HepG2 (cell line): ENCODE measurements at regions not wholly inside any gene's neighbourhood (a gene's known extent, or its start where the extent isn't known, plus 50 kb on each side); places are given as distances from the start of the nearest gene placed in this dataset.

Experiments
- ATAC-seq: fragments of 200-7000 bp; cut with Tn5 transposase; 3 replicates; pipeline ENCODE4 v1.9.1; 2020; ENCODE audit warnings: mild to moderate bottlenecking, moderate library complexity
- BruUV-seq: library from RNA; stranded (reverse); fragments of 400-500 nt; replicated peaks from 2 replicates; lab custom pipeline; 2021; lab: Mats Ljungman, UMichigan
- CTCF ChIA-PET: fragments of 300-600 bp; formaldehyde crosslinking; extraction: SDS; loops from one replicate; lab custom pipeline; 2021; ENCODE audit warnings: low total read pairs, inconsistent platforms, low intra/inter-chr PET ratio; lab: Yijun Ruan, JAX
- POLR2A ChIA-PET: fragments of 350-600 bp; sonication (Branson Sonifier 250); formaldehyde crosslinking; loops from one replicate; lab custom pipeline; 2020; ENCODE audit warnings: antibody characterized with exemption, inconsistent platforms; lab: Yijun Ruan, JAX
- DNase-seq: peaks from one replicate; pipeline ENCODE4 v3.0.0-alpha.2; 2015; ENCODE audit warnings: low spot score
- FAIRE-seq: peaks from 3 replicates; lab custom pipeline; 2011; peaks lifted over from hg19 to GRCh38; lab: Jason Lieb, UNC
- H2AFZ ChIP-seq: one replicate; pipeline ENCODE4 v1.6.1; 2011; ENCODE audit warnings: low read length, inconsistent platforms
- H3K27ac ChIP-seq: fragments of 300-600 bp; 3 replicates; pipeline ENCODE4 v1.8.0; 2011; ENCODE audit warnings: mixed run types, mild to moderate bottlenecking, mixed read lengths, low read length, inconsistent platforms; ENCODE audit not compliant: insufficient read depth; ENCODE audit errors: extremely low read length
- H3K27me3 ChIP-seq, 2 experiments: fragments of 200-600 bp in 1 of 2; 2 replicates in 1 of 2; 3 replicates in 1 of 2; pipeline versions ENCODE4 v1.6.0 to v1.8.0; 2011; ENCODE audit warnings: low read length in 2 of 2, mild to moderate bottlenecking in 2 of 2, moderate library complexity in 2 of 2, inconsistent platforms in 1 of 2; ENCODE audit not compliant: insufficient read depth in 2 of 2, control insufficient read depth in 1 of 2
- H3K36me3 ChIP-seq, 2 experiments: fragments of 200-600 bp in 1 of 2; replicated peaks in 1 of 2; 2 replicates in 1 of 2; 3 replicates in 1 of 2; pipeline versions ENCODE4 v1.5.1 to v1.8.0; 2011; ENCODE audit warnings: low read length in 2 of 2, inconsistent platforms in 1 of 2; ENCODE audit not compliant: insufficient read depth in 2 of 2, control insufficient read depth in 1 of 2
- H3K4me1 ChIP-seq: 2 replicates; pipeline ENCODE4 v1.5.1; 2012; ENCODE audit warnings: low read length, inconsistent platforms; ENCODE audit not compliant: insufficient read depth
- H3K4me2 ChIP-seq: 2 replicates; pipeline ENCODE4 v1.6.0; 2011; ENCODE audit warnings: low read depth, low read length, inconsistent platforms
- H3K4me3 ChIP-seq, 3 experiments: fragments of 200-600 bp in 1 of 3; sonication (generic), shearing (Covaris generic) in 1 of 3; replicated peaks in 1 of 3; 2 replicates each; pipeline ENCODE4 v1.5.1; 2011 to 2016; ENCODE audit warnings: low read length in 3 of 3, inconsistent platforms in 2 of 3, low read depth in 2 of 3, mild to moderate bottlenecking in 2 of 3, control low read depth in 1 of 3, mixed read lengths in 1 of 3; ENCODE audit not compliant: insufficient read depth in 1 of 3
- H3K79me2 ChIP-seq: one replicate; pipeline ENCODE4 v1.6.1; 2011; ENCODE audit warnings: low read length, inconsistent platforms; ENCODE audit not compliant: insufficient read depth
- H3K9ac ChIP-seq: 2 replicates; pipeline ENCODE4 v1.6.0; 2011; ENCODE audit warnings: mild to moderate bottlenecking, low read depth, low read length, inconsistent platforms; ENCODE audit not compliant: insufficient read depth
- H3K9me3 ChIP-seq: 2 replicates; pipeline ENCODE4 v1.5.1; 2012; ENCODE audit warnings: mild to moderate bottlenecking, low read length
- H4K20me1 ChIP-seq: 2 replicates; pipeline ENCODE4 v1.6.0; 2011; ENCODE audit warnings: inconsistent platforms, mild to moderate bottlenecking, low read length, moderate library complexity; ENCODE audit not compliant: insufficient read depth
- ADNP ChIP-seq: sonication (generic); formaldehyde crosslinking; IDR thresholded peaks from 2 replicates; pipeline ENCODE4 v1.4.0; 2020; ENCODE audit warnings: missing genetic modification reagents
- BRD4 ChIP-seq: sonication (generic); formaldehyde crosslinking; IDR thresholded peaks from 2 replicates; pipeline ENCODE4 v1.4.0; 2020; ENCODE audit warnings: missing genetic modification reagents
- CREM ChIP-seq, 2 experiments: sonication (generic) in 1 of 2; formaldehyde crosslinking in 1 of 2; IDR thresholded peaks; 2 replicates each; pipeline versions ENCODE4 v1.4.0 to v1.6.1; 2016 to 2020; ENCODE audit warnings: antibody characterized with exemption in 1 of 2, mild to moderate bottlenecking in 1 of 2, missing genetic modification reagents in 1 of 2
- DRAP1 ChIP-seq: IDR thresholded peaks from 2 replicates; pipeline ENCODE4 v1.6.1; 2016; ENCODE audit warnings: missing genetic modification reagents, missing compliant biosample characterization
- E2F2 ChIP-seq: sonication (generic); formaldehyde crosslinking; IDR thresholded peaks from 2 replicates; pipeline ENCODE4 v1.4.0; 2020; ENCODE audit warnings: missing genetic modification reagents, borderline replicate concordance
- EZH2 ChIP-seq: conservative IDR thresholded peaks from 2 replicates; pipeline ENCODE4 v1.6.1; 2012; ENCODE audit warnings: mild to moderate bottlenecking, low read depth, low read length, moderate library complexity
- KLF11 ChIP-seq: IDR thresholded peaks from 2 replicates; pipeline ENCODE4 v1.6.1; 2016; ENCODE audit warnings: missing compliant biosample characterization
- MBNL3 ChIP-seq: fragments of 250-450 bp; sonication (Bioruptor Pico); conservative IDR thresholded peaks from 2 replicates; pipeline ENCODE4 v1.8.0; 2022; ENCODE audit warnings: mild to moderate bottlenecking, inconsistent platforms
- NBN ChIP-seq: fragments of 450-650 bp; conservative IDR thresholded peaks from 2 replicates; pipeline ENCODE4 v1.6.1; 2017
- POGK ChIP-seq: sonication (generic); formaldehyde crosslinking; conservative IDR thresholded peaks from 2 replicates; pipeline ENCODE4 v1.8.0; 2022; ENCODE audit warnings: mild to moderate bottlenecking, moderate library complexity, missing genetic modification reagents
- SAFB2 ChIP-seq: sonication (generic); formaldehyde crosslinking; IDR thresholded peaks from 2 replicates; pipeline ENCODE4 v1.5.1; 2020; ENCODE audit warnings: missing genetic modification reagents, low read depth, mild to moderate bottlenecking, borderline replicate concordance
- SMYD3 ChIP-seq: sonication (generic); formaldehyde crosslinking; IDR thresholded peaks from 2 replicates; pipeline ENCODE4 v1.8.1; 2023; ENCODE audit warnings: mild to moderate bottlenecking, missing genetic modification reagents
- SPEN ChIP-seq: sonication (generic); formaldehyde crosslinking; IDR thresholded peaks from 2 replicates; pipeline ENCODE4 v1.5.1; 2020; ENCODE audit warnings: low read depth, mild to moderate bottlenecking, missing genetic modification reagents
- TAF15 ChIP-seq: fragments of 200-400 bp; formaldehyde crosslinking; IDR thresholded peaks from one replicate; pipeline ENCODE4 v1.6.1; 2018; ENCODE audit warnings: mild to moderate bottlenecking, low read depth, low read length; ENCODE audit not compliant: poor library complexity, severe bottlenecking
- ZBTB7B ChIP-seq: sonication (generic); formaldehyde crosslinking; IDR thresholded peaks from 2 replicates; pipeline ENCODE4 v1.4.0; 2020; ENCODE audit warnings: missing genetic modification reagents
- ZNF326 ChIP-seq: sonication (generic); formaldehyde crosslinking; IDR thresholded peaks from 2 replicates; pipeline ENCODE4 v1.4.0; 2020; ENCODE audit warnings: missing genetic modification reagents, borderline replicate concordance
- ZNF460 ChIP-seq: sonication (generic); formaldehyde crosslinking; IDR thresholded peaks from 2 replicates; pipeline ENCODE4 v1.5.1; 2020; ENCODE audit warnings: missing genetic modification reagents, mild to moderate bottlenecking, borderline replicate concordance
- ZNF567 ChIP-seq: sonication (generic); formaldehyde crosslinking; IDR thresholded peaks from 2 replicates; pipeline ENCODE4 v1.8.1; 2023; ENCODE audit warnings: mild to moderate bottlenecking, missing genetic modification reagents, borderline replicate concordance
- ZNF598 ChIP-seq: sonication (generic); formaldehyde crosslinking; IDR thresholded peaks from 2 replicates; pipeline ENCODE4 v1.5.1; 2020; ENCODE audit warnings: mild to moderate bottlenecking, missing genetic modification reagents, borderline replicate concordance
- ZSCAN21 ChIP-seq: sonication (generic); formaldehyde crosslinking; IDR thresholded peaks from 2 replicates; pipeline ENCODE4 v1.8.0; 2022; ENCODE audit warnings: mild to moderate bottlenecking, missing genetic modification reagents, moderate library complexity, borderline replicate concordance
- WGBS: methylation state at CpG from one replicate; pipeline ENCODE4 v1.1.6; 2017; ENCODE audit warnings: low lambda C conversion rate; 5-methylcytosine and 5-hydroxymethylcytosine counted together
- in situ Hi-C: cut with HindIII; loops from 2 replicates; pipeline ENCODE4 v1.10.0; 2017; ENCODE audit warnings: low pct_unique_long_range_greater_than_20kb; ENCODE audit not compliant: extremely low pct_ligation_motif_present
- intact Hi-C: fragments of 100-400 bp; cut with micrococcal nuclease; formaldehyde crosslinking; loops from one replicate; pipeline ENCODE4 v1.10.0; 2022; ENCODE audit not compliant: unreplicated experiment

- no peak for FAIRE-seq
- BruUV-seq = no TSS peak
These were observed 949.6 kb upstream of the SLC10A2 start for GRCh38 chr13:104015646-104016396.

More at GRCh38 chr13:104015646-104016396, 949.6 kb upstream of the SLC10A2 start:
- POLR2A ChIA-PET = no interaction called here
- DNase-seq (no peak), ATAC-seq (no peak)
- Histone ChIP-seq H3K4me2 (no peak overlapping the region), H3K9ac (no peak overlapping the region), H4K20me1 (no peaks in the 10 kb centered on the region), H3K27ac (no peak overlapping the region), H3K9me3 (peaks cover 33% of the 10 kb centered on the region; the same call in 1 of the 2 replicates), H3K27me3 (no peaks in the 10 kb centered on the region; a peak in 1 of 5 replicates), H3K79me2 (no peaks in the 10 kb centered on the region), H2AFZ (no peak overlapping the region), H3K4me3 (no peak overlapping the region), H3K36me3 (no peaks in the 10 kb centered on the region), H3K4me1 (no peaks in the 10 kb centered on the region)
- 2% methylated on average over 7 of the region's 7 CpGs for WGBS
- TF ChIP-seq POGK (CRISPR knock-in tag) = no peak
- no peak for TF ChIP-seq DRAP1 (CRISPR knock-in tag)
- no peak for TF ChIP-seq ZNF567 (CRISPR knock-in tag)
- TF ChIP-seq ZBTB7B (CRISPR knock-in tag) = no peak
- TF ChIP-seq BRD4 (CRISPR knock-in tag) = no peak
- no peak for TF ChIP-seq TAF15
- no peak for TF ChIP-seq ZNF460 (CRISPR knock-in tag)
- no peak for TF ChIP-seq MBNL3 (CRISPR knock-in tag)
- TF ChIP-seq ZNF326 (CRISPR knock-in tag) = no peak
- TF ChIP-seq NBN = no peak
- no peak for TF ChIP-seq SAFB2 (CRISPR knock-in tag)
- no peak for TF ChIP-seq EZH2
- no peak for TF ChIP-seq SMYD3 (CRISPR knock-in tag)
- TF ChIP-seq SPEN (CRISPR knock-in tag) = no peak
- TF ChIP-seq KLF11 (CRISPR knock-in tag) = no peak
- TF ChIP-seq E2F2 (CRISPR knock-in tag) = no peak
- TF ChIP-seq ZNF598 (CRISPR knock-in tag) = no peak
- TF ChIP-seq ADNP (CRISPR knock-in tag) = no peak
- no peak for TF ChIP-seq CREM (IDR thresholded peaks at IDR 0.05)
- no peak for TF ChIP-seq CREM (CRISPR knock-in tag; IDR thresholded peaks at IDR 0.05)
- no peak for TF ChIP-seq ZSCAN21
- in situ Hi-C loops = no loop called here
- intact Hi-C loops = no loop called here
- CTCF ChIA-PET = no interaction called here
